NCI-H1436 treated with DMSO at 0.1 percent for 48 hours (cell line): ENCODE measurements at regions not wholly inside any gene's neighbourhood (a gene's known extent, or its start where the extent isn't known, plus 50 kb on each side); places are given as distances from the start of the nearest gene placed in this dataset.

Experiments
- DNase-seq: peaks from one replicate; lab custom pipeline; 2025; lab: John Stamatoyannopoulos, UW

GRCh38 chr13:22447132-22447886 lies 733.5 kb upstream of the SGCG start:
- DNase-seq, result no peak

DNA sequence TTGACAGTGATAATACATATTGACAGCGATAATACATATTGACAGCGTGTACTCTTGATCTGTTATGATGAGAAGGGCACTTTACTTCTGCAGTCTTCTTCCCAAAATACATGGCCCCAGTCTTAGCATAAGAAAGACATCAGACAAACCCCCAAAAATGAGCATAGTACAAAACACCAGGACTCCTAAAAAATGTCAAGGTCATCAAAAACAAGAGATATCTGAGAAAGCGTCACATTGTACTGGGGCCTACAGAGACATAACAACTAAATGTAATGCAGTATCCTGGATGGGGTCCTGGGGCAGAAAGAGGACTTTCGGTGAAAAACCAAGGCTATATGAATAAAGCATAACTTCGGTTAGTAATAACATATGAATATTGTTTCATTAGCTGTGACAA lies 731.5 kb upstream of the SGCG start:
- DNase-seq, result no peak

GRCh38 chr13:22451327-22451741 lies 729.4 kb upstream of the SGCG start:
- DNase-seq, result no peak

- no peak for DNase-seq
Measured at GRCh38 chr13:22454586-22454985, 726.2 kb upstream of the SGCG start.

DNA sequence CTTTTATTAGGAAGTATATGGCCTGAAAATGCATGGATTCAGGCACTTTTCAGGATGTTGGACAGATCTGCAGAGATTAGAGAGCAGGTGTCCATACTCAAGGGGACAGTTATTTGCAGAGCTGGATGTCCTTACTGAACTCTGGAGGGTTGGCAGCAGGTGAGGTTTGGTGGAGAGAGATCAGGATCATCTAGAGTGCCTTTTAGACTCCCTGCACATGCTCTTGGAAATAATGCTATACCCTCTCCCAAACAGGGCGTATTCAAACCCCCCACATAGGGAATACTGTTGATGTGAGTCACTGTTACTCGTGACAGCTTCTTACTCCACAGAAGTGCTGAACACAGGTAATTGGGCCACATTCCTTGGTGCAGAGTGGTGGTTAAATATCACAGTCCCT lies 725.7 kb upstream of the SGCG start:
- no peak for DNase-seq

DNA sequence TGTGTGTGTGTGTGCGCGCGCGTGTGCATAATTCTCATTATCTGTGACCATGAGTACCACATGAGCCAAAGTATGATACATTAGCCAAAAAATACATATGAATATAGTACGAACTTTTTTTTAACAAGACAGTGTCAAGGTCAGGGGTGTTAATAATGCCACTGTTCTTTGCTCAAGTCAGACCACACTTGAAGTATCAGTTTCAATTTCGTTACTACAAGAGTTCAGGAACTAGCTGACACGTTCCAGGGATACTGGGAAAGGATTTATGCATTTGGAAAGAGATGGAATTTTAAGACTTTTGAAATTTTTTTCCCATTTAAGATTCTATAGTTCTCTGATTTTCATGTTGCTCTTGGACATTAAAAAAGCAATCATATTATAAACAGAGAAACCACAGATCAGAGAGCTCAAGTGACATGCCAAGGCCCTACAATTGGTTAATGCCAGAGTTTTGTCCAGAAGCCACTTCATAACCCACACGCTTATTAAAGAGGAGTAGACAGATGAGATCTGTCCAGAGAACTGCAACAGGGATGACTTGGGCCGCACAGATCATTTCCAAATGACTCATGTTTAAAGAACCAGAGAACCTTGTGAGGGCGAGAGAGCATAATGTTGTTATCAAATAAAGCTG lies 718.8 kb upstream of the SGCG start:
- no peak for DNase-seq

- no peak for DNase-seq
Measured at GRCh38 chr13:22463089-22463488, 717.7 kb upstream of the SGCG start.

DNA sequence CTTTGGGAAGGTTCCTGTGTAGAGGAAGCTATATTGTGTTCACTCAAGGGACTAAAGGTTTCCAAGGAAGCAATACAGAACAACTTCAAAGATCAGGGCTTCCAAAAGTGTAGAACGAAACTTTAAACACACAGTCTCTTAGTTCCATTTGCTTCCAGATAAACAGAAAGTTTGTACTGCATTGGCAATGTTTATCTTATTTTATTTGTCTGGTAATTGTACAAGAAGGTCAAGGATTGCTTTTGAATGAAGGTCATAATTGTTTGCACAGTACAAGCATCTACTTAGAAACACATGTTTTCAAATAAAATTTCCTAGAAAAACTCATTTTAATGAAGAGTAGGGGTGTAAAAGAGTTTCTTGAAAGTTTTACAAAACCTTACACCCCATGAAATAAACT lies 712.7 kb upstream of the SGCG start:
- no peak for DNase-seq

DNA sequence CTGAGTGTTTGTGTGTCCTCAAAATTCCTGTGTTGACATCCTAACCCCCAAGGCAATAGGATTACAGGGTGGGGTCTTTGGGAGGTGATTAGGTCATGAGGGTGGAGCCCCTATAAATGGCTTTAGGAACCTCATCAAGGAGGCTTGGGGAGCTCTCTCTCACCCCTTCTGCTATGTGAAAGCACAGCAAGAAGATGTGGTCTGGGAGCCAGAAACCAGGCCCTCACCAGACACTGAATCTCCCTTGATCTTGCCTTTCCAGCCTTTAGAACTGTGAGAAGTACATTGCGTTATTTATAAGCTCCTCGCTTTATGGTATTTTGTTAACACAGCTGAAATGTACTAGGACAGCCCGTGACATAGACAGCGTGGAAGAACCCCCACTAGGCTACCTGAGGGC lies 712.0 kb upstream of the SGCG start:
- no peak for DNase-seq

- DNase-seq, result no peak
Measured at GRCh38 chr13:22469452-22469851, 711.3 kb upstream of the SGCG start.

DNA sequence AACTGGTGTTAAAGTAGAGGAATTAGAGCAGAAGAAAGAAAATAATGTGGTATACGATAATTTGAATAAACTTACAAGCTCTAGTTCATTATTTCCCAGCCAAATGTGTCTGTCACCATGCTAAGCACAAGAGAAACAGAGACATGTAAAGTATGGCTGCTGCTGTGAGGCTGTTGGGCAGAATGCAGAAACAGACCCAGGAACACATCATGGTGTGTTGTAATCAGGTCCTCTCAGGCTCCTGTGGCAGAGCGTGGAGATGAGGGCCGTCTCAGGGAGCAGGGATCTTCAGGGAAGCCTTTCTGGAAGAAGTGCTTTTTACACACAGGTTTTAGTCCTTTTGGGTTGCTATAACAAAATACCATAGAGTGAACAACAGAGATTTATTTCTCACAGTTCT lies 710.7 kb upstream of the SGCG start:
- no peak for DNase-seq

DNA sequence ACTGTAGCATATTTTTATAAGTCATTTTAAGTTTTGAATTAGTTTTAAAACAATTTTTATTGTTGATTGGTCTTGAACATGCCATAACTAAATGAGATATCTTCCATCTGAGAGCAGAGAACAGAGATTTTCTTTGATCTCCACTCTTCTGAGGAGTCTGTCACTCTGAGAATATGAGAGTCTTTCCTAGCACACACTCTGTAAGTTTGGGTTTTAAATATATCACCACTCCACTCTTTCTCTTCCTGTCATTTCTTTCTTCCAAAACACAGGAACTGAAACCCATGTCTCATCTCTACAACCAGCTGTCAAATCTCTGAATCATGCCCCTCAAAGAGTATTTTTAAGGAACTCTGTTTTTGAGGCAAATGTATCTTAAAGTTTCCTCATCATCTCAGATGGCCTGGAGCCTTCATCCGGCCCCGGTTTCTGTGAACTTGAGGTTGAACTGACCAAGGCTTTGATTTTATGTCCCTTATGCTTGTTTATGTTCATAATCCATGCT lies 698.2 kb upstream of the SGCG start:
- no peak for DNase-seq

DNA sequence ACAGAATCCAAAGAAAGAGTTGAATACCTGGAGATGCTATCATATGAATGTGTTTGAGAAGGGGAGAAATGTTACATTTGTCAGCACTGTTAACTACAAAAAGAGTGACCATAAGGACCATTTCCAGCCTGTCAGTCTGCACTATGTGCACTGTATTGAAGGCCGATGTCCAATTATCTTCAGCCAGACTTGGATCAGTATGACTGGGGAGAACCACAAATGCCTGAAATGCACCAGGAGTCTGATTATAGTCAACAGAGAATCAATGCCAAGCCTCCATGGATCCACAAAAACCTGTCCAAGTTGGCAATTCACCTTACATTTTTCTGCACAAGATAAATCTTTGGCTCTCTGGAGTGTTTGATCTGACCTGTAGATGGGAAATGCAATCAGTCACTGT lies 697.5 kb upstream of the SGCG start:
- no peak for DNase-seq

DNA sequence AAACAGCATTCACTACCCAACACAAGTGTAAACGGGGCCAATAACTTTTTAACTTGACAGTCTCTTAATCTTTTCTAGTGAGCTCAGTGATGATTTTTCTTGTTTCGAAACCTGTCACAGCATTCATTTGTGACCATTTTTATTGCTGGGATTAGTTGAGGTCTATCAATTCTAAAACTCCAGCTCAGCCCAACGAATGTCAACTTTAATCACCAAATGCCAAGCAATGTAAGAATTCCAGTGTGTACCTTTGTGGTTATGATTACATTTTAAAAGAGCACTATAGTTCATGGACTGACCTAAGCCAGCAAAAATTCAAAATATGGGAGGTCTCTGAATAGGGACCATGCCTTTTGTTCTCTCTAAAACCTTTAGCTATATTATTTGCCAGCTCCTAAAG lies 694.3 kb upstream of the SGCG start:
- no peak for DNase-seq

GRCh38 chr13:22487932-22488331 lies 692.8 kb upstream of the SGCG start:
- no peak for DNase-seq

DNA sequence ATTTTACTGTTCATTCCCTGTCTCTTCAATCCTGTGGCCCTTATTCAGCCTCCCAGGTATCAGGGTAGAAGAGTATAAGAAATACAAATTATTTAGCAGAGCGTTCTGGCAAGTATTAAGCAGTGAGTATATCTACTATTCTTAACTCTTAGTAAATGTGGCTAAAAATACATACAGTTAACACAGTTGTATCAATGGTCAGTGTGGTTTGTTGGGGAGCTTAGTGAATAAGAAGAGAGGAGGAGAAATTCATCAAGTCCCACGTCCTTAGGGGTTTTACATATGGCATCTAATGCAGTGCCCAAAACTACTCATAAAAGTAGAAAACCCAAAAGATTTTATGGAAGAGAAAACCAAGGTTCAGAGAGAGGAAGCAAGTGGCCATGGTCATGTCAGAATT lies 691.0 kb upstream of the SGCG start:
- DNase-seq, result no peak

- DNase-seq, result no peak
Measured at GRCh38 chr13:22495819-22496218, 685.0 kb upstream of the SGCG start.

- no peak for DNase-seq
Measured at GRCh38 chr13:22496803-22497508, 683.8 kb upstream of the SGCG start.

- DNase-seq, result no peak
Measured at GRCh38 chr13:22497991-22498780, 682.6 kb upstream of the SGCG start.

DNA sequence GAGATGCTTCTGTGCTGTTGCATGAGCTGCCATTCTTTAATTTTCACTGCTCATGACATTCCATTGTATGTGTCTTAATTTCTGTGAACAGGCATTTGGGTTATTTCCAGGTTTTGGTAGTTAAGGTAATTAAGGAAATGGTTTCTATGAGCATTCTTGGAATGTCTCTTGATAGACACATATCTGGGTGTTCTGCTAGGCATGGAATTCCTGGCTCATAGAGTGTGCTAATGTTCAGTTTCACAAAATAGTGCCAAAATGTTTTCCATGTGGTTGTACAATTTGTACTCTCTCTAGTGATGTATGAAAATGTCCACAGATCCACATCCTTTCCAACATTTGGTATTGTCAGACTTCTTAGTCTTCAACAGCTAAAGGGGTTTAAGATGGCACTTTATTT lies 680.9 kb upstream of the SGCG start:
- DNase-seq, result no peak

DNA sequence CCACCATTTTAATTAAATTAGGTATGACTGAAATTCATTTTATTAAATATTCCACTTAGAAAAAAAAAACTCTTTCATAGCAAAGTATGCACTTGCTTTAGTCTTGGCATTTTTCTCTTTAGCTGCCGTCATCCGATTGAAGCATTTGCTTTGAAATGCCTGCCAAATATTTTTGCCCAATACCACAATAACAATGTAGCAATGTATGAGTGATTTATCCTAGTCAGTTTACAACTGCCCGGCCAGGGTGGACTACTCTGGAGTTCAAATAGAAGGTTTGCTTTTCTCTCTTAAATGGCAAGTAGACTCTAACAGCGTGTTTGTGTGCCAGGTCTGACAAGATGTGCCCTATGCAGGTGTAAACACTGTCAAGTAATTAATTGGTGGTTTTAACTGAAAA lies 675.3 kb upstream of the SGCG start:
- no peak for DNase-seq

DNA sequence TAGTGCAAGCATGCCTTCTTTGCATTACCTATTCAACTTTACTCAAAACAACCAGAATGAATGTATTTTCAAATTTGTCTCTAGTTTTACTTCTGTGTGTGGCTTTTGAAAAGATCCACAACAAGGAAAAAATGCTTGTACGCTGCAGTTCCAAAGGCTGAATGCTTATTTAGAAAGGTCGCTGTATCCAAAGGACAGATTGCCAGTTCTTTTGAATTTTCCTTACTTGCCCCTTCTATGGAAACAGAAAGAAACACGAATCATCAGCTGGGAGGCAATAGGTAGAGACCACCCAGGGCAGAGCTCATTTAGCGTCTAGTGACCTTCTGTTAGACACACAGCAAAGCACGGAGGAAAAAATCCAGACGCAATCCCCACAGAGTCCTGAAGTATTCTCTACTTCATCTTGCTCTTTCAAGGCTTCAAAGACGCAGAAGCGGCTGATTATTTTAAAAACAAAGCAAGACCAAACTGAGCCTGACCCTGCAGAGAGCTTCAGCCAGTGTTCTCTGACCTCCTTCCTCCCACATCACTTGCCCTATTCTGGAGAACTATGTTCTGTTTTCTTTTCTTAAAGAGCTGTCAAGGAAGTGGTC lies 674.6 kb upstream of the SGCG start:
- no peak for DNase-seq
